Adrenal gland (tissue), 5 donors: ENCODE measurements at regions not wholly inside any gene's neighbourhood (a gene's known extent, or its start where the extent isn't known, plus 50 kb on each side); places are given as distances from the start of the nearest gene placed in this dataset.

ENCODE experiments used
- CTCF ChIP-seq, 6 experiments: fragments of 450-650 bp in 4 of 6; fragments of 200-600 bp in 2 of 6; sonication (generic) in 1 of 6; IDR thresholded peaks; 1 replicate in 5 of 6; 2 replicates in 1 of 6; pipeline versions ENCODE4 v1.5.1 to v1.8.0; 2016 to 2021; ENCODE audit warnings: antibody characterized with exemption in 6 of 6, mild to moderate bottlenecking in 2 of 6, moderate library complexity in 1 of 6
- POLR2A ChIP-seq, 2 donors: fragments of 450-650 bp; IDR thresholded peaks; one replicate each; pipeline ENCODE4 v1.6.1; 2017; ENCODE audit warnings: antibody characterized with exemption in 2 of 2, mild to moderate bottlenecking in 2 of 2, moderate library complexity in 1 of 2
- donor health status: DM: no; HTN: no; CAD: no.

GRCh38 chr6:80541181-80541580 lies 434.7 kb downstream of the BCKDHB start:
- TF ChIP-seq CTCF (IDR thresholded peaks at IDR 0.05) = no peak
- TF ChIP-seq POLR2A (IDR thresholded peaks at IDR 0.05) = no peak
